ENCODE measurements at regions not wholly inside any gene's neighbourhood (a gene's known extent, or its start where the extent isn't known, plus 50 kb on each side); places are given as distances from the start of the nearest gene placed in this dataset.

GRCh38 chr6:153401751-153402150 is 270.7 kb upstream of the RGS17 start:
- H3K36me3 ChIP-seq (ENCODE audit: control insufficient read depth in 2 of 2, extremely low read depth in 1 of 2, insufficient read depth in 2 of 2, low read length in 2 of 2), result no peaks in the 10 kb centered on the region
- no peak overlapping the region for H3K4me2 ChIP-seq (ENCODE audit: control insufficient read depth, extremely low read depth, insufficient read depth, low read depth, low read length)
- H3K79me2 ChIP-seq (ENCODE audit: control insufficient read depth, insufficient read depth, low read length), result no peaks in the 10 kb centered on the region
- H3K4me3 ChIP-seq (ENCODE audit: control insufficient read depth in 2 of 3, extremely low read depth in 1 of 3, insufficient read depth in 2 of 3, low read depth in 1 of 3, low read length in 3 of 3), result no peak overlapping the region
- H3K4me1 ChIP-seq (ENCODE audit: control insufficient read depth, extremely low read depth, insufficient read depth, low read length), result no peaks in the 10 kb centered on the region
- no peak for FAIRE-seq
- no peak overlapping the region for H3K27ac ChIP-seq (ENCODE audit: control insufficient read depth, insufficient read depth, low read length)
- H3K9ac ChIP-seq (ENCODE audit: control insufficient read depth, extremely low read depth, insufficient read depth, low read length), result no peak overlapping the region
- H4K20me1 ChIP-seq (ENCODE audit: control insufficient read depth, extremely low read depth, insufficient read depth, low read length), result no peaks in the 10 kb centered on the region
- H3K9me1 ChIP-seq (ENCODE audit: control insufficient read depth, extremely low read depth, insufficient read depth, low read length), result no peaks in the 10 kb centered on the region
- H3K9me3 ChIP-seq (ENCODE audit: control insufficient read depth, low read depth, low read length), result no peaks in the 10 kb centered on the region
- no peak for TF ChIP-seq EZH2 (IDR thresholded peaks at IDR 0.05; ENCODE audit: low read length)
- TF ChIP-seq CTCF (optimal IDR thresholded peaks at IDR 0.05 in 1 of 3, IDR thresholded peaks at IDR 0.05 in 1 of 3, conservative IDR thresholded peaks at IDR 0.05 in 1 of 3; ENCODE audit: extremely low read depth in 1 of 3, insufficient read depth in 2 of 3, low read length in 3 of 3), result no peak
- dilution Hi-C loops (cut with MboI; ENCODE audit: extremely low pct_ligation_motif_present, low sequenced_read_pairs), result no loop called here
- H2AFZ ChIP-seq (ENCODE audit: control insufficient read depth, low read length), result no peak overlapping the region
- H3K27me3 ChIP-seq (ENCODE audit: control insufficient read depth, extremely low read depth, insufficient read depth, low read length), result no peaks in the 10 kb centered on the region
- no peak for DNase-seq (ENCODE audit: low read depth, low spot score)

DNA sequence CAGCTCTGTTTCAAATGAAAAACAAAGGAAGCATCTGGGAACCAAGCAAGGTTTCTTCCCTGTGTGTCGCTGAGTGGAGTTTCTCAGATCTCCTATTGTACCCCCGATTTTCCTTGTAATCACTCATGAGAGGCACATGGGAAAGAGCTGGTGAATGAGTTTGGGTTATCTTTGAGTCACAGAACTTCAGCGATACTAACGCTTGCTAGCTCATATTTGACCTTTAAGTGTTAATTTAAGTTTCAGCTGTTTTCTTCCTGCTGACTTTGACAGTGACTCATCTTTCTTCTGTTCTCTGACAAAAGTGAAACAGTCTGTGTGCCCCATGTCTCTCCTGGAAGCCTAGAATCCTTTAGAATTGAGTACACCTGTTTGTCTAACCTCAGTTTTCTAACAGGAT is 261.1 kb upstream of the RGS17 start:
- no peak overlapping the region for H3K27ac ChIP-seq (ENCODE audit: control insufficient read depth, insufficient read depth, low read length)
- no peak overlapping the region for H3K4me2 ChIP-seq (ENCODE audit: control insufficient read depth, extremely low read depth, insufficient read depth, low read depth, low read length)
- H3K27me3 ChIP-seq (ENCODE audit: control insufficient read depth, extremely low read depth, insufficient read depth, low read length), result no peaks in the 10 kb centered on the region
- H3K9me1 ChIP-seq (ENCODE audit: control insufficient read depth, extremely low read depth, insufficient read depth, low read length), result no peaks in the 10 kb centered on the region
- dilution Hi-C loops (cut with MboI; ENCODE audit: extremely low pct_ligation_motif_present, low sequenced_read_pairs), result no loop called here
- H2AFZ ChIP-seq (ENCODE audit: control insufficient read depth, low read length), result no peak overlapping the region
- H3K4me3 ChIP-seq (ENCODE audit: control insufficient read depth in 2 of 3, extremely low read depth in 1 of 3, insufficient read depth in 2 of 3, low read depth in 1 of 3, low read length in 3 of 3), result no peak overlapping the region
- no peak for FAIRE-seq
- no peaks in the 10 kb centered on the region for H3K79me2 ChIP-seq (ENCODE audit: control insufficient read depth, insufficient read depth, low read length)
- no peaks in the 10 kb centered on the region for H3K9me3 ChIP-seq (ENCODE audit: control insufficient read depth, low read depth, low read length)
- no peaks in the 10 kb centered on the region for H4K20me1 ChIP-seq (ENCODE audit: control insufficient read depth, extremely low read depth, insufficient read depth, low read length)
- no peak for DNase-seq (ENCODE audit: low read depth, low spot score)
- no peaks in the 10 kb centered on the region for H3K36me3 ChIP-seq (ENCODE audit: control insufficient read depth in 2 of 2, extremely low read depth in 1 of 2, insufficient read depth in 2 of 2, low read length in 2 of 2)
- TF ChIP-seq EZH2 (IDR thresholded peaks at IDR 0.05; ENCODE audit: low read length) (no peak), CTCF (optimal IDR thresholded peaks at IDR 0.05 in 1 of 3, IDR thresholded peaks at IDR 0.05 in 1 of 3, conservative IDR thresholded peaks at IDR 0.05 in 1 of 3; ENCODE audit: extremely low read depth in 1 of 3, insufficient read depth in 2 of 3, low read length in 3 of 3) (no peak)
- H3K9ac ChIP-seq (ENCODE audit: control insufficient read depth, extremely low read depth, insufficient read depth, low read length), result no peak overlapping the region
- H3K4me1 ChIP-seq (ENCODE audit: control insufficient read depth, extremely low read depth, insufficient read depth, low read length), result no peaks in the 10 kb centered on the region

Measured in keratinocyte (primary cell).